ENCODE measurements at regions not wholly inside any gene's neighbourhood (a gene's known extent, or its start where the extent isn't known, plus 50 kb on each side); places are given as distances from the start of the nearest gene placed in this dataset.

DNA sequence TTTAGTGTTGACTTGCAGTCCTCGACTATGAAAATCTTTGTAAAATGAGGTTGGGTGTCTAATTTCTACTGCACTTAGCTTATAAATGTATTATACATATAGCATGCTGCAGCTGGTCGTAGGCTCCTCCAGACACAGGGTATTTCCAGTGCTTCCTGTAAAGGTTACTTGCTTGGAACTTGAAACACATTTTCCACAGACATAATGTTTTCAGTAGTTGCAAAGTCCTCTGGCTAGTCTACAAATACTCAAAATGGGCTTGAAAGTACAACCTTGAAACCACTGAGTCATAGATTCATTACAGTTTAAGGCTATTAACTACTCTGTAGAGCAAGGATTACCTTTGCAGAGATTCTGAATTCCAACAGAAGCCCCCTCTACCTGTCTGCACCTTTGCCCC is 464.1 kb downstream of the RAP2B start:
- TF ChIP-seq CTCF (IDR thresholded peaks at IDR 0.05) (no peak), POLR2A (IDR thresholded peaks at IDR 0.05) (no peak)
